ENCODE measurements at regions not wholly inside any gene's neighbourhood (a gene's known extent, or its start where the extent isn't known, plus 50 kb on each side); places are given as distances from the start of the nearest gene placed in this dataset.

DNA sequence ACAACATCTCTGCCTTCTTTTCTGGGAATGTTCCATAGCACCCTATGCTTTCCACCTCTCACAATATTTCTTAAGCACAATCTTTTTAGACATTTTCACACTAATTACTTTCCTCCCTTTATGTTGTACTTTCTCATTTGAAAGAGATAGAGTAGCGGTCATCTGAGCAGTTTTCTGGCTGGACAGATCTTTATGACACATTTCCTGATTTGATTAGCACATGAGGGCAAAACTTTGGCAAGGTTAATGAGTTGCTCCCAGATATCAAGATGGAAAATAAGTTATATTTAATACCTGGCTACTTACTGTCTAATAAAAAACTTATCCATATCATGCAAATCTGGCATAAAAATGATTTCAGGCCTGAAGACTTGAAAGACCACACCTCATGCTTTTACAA is 723.9 kb downstream of the SOCS6 start:
- no peak for TF ChIP-seq POLR2A (IDR thresholded peaks at IDR 0.05)
- TF ChIP-seq, protein P1, sequence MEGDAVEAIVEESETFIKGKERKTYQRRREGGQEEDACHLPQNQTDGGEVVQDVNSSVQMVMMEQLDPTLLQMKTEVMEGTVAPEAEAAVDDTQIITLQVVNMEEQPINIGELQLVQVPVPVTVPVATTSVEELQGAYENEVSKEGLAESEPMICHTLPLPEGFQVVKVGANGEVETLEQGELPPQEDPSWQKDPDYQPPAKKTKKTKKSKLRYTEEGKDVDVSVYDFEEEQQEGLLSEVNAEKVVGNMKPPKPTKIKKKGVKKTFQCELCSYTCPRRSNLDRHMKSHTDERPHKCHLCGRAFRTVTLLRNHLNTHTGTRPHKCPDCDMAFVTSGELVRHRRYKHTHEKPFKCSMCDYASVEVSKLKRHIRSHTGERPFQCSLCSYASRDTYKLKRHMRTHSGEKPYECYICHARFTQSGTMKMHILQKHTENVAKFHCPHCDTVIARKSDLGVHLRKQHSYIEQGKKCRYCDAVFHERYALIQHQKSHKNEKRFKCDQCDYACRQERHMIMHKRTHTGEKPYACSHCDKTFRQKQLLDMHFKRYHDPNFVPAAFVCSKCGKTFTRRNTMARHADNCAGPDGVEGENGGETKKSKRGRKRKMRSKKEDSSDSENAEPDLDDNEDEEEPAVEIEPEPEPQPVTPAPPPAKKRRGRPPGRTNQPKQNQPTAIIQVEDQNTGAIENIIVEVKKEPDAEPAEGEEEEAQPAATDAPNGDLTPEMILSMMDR (IDR thresholded peaks at IDR 0.05), result no peak
